Astrocyte of the spinal cord (primary cell): ENCODE measurements at regions not wholly inside any gene's neighbourhood (a gene's known extent, or its start where the extent isn't known, plus 50 kb on each side); places are given as distances from the start of the nearest gene placed in this dataset.

ENCODE experiments used
- DNase-seq: peaks from one replicate; pipeline ENCODE4 v3.0.0; 2011; ENCODE audit warnings: low read depth, low spot score
- H3K4me3 ChIP-seq: 2 replicates; pipeline ENCODE4 v1.5.1; 2011; ENCODE audit warnings: low read depth, mild to moderate bottlenecking, low read length, moderate library complexity
- in situ Hi-C: cut with HindIII; loops from 2 replicates; pipeline ENCODE4 v1.10.0; 2017; ENCODE audit warnings: low sequenced_read_pairs
- TF ChIP-seq, protein P1 (sequence below): IDR thresholded peaks from 2 replicates; pipeline ENCODE4 v1.5.1; 2012; ENCODE audit warnings: low read depth, mild to moderate bottlenecking, low read length, inconsistent platforms

- TF ChIP-seq, protein P1, sequence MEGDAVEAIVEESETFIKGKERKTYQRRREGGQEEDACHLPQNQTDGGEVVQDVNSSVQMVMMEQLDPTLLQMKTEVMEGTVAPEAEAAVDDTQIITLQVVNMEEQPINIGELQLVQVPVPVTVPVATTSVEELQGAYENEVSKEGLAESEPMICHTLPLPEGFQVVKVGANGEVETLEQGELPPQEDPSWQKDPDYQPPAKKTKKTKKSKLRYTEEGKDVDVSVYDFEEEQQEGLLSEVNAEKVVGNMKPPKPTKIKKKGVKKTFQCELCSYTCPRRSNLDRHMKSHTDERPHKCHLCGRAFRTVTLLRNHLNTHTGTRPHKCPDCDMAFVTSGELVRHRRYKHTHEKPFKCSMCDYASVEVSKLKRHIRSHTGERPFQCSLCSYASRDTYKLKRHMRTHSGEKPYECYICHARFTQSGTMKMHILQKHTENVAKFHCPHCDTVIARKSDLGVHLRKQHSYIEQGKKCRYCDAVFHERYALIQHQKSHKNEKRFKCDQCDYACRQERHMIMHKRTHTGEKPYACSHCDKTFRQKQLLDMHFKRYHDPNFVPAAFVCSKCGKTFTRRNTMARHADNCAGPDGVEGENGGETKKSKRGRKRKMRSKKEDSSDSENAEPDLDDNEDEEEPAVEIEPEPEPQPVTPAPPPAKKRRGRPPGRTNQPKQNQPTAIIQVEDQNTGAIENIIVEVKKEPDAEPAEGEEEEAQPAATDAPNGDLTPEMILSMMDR, result no peak
- no peak overlapping the region for H3K4me3 ChIP-seq
- in situ Hi-C loops, result no loop called here
- no peak for DNase-seq
Measured at GRCh38 chr15:95448531-95449229, 881.8 kb upstream of the NR2F2 start.

DNA sequence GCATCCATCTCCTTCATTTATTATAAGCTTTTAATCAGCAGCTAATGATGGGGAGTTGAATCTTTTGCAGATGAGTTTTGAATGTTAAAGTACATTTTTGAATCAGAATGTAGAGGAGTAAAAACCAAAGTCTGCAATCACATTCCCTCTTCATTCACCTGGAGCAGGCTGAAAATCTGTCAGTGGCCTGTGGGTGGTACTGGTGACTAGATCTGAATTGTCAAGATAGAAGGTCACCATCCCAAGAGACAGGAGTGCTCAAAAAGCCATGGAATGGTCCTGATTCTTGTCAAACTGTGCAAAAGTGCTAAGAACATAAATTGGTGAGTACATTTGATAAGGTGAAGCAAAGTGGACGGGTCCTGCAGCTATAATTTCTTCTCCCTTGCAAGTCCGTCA is 881.3 kb upstream of the NR2F2 start:
- in situ Hi-C loops, result no loop called here
- H3K4me3 ChIP-seq, result no peak overlapping the region
- no peak for DNase-seq
- TF ChIP-seq, protein P1, result no peak

GRCh38 chr15:95450413-95450812 is 880.1 kb upstream of the NR2F2 start:
- in situ Hi-C loops, result no loop called here
- no peak for DNase-seq
- H3K4me3 ChIP-seq, result no peak overlapping the region
- TF ChIP-seq, protein P1, result no peak

- TF ChIP-seq, protein P1, result no peak
- in situ Hi-C loops, result no loop called here
- no peak for DNase-seq
- no peak overlapping the region for H3K4me3 ChIP-seq
Measured at GRCh38 chr15:95451938-95452337, 878.6 kb upstream of the NR2F2 start.

DNA sequence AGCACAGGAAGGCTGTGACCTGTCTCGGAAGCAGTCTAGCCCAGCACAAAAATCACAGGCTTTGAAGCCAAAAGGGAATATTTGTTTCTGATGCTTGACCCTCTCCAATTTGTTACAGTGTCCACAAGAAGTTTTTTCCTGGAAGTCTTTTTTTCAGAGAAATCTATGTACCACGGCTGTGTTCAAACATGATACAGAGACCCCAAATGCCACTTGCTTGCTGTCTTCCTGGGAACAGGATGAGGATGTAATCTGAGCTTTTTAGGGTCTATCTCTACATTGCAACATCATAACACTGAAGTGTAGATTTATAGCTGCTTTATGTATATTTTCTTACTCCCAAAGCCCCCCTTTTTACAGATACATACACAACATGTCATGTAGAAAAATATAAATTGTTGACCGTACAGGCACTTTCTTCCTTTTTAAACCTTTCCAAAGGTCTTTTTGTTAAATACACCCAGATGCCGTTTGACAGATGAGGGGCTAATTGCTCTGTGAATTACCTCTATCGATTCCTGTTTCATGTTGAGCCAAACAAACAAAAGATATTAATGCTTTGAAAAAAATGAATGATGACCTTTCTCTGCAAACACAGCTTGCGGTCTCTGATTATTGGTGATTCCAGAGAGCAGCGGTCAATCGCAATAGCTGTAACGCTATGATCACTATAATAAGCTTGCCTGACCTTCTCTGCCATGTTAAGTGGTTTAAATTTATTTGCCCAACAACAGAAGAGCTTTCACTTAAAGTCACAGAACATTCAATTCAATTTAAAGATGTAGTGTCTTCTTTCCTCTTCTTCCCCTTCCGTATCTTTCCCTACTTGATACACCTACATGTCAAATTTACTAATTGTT is 875.9 kb upstream of the NR2F2 start:
- TF ChIP-seq, protein P1, result no peak
- DNase-seq, result no peak
- in situ Hi-C loops, result no loop called here
- H3K4me3 ChIP-seq, result no peak overlapping the region

DNA sequence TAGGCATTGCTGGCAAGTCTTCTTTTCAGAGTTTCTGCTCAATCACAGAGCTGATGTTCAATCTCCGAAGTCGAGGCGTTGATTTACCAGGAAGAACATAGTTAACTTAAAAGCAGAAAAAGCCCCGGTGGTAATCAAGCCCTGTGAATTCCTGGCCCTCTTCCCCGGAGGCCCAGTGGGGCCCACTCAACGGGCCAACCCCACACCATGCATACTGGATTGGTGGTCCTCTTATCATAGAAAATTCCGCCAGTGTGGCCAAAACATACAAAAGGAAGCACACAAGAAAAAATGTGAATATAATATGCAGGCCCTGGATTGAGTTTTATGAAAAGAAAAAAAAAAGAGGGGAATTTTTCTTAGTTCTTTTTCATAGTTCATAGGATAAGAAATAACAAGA is 873.0 kb upstream of the NR2F2 start:
- TF ChIP-seq, protein P1, result no peak
- no peak for DNase-seq
- in situ Hi-C loops, result no loop called here
- H3K4me3 ChIP-seq, result no peak overlapping the region
